Activated CD8-positive, alpha-beta memory T cell treated with anti-CD3 and anti-CD28 coated beads for 4 hours (primary cell): ENCODE measurements at regions not wholly inside any gene's neighbourhood (a gene's known extent, or its start where the extent isn't known, plus 50 kb on each side); places are given as distances from the start of the nearest gene placed in this dataset.

Experiments used
- DNase-seq, 2 donors: peaks; one replicate each; pipeline ENCODE4 v3.0.0-alpha.2; 2020; ENCODE audit warnings: low read depth in 2 of 2

DNA sequence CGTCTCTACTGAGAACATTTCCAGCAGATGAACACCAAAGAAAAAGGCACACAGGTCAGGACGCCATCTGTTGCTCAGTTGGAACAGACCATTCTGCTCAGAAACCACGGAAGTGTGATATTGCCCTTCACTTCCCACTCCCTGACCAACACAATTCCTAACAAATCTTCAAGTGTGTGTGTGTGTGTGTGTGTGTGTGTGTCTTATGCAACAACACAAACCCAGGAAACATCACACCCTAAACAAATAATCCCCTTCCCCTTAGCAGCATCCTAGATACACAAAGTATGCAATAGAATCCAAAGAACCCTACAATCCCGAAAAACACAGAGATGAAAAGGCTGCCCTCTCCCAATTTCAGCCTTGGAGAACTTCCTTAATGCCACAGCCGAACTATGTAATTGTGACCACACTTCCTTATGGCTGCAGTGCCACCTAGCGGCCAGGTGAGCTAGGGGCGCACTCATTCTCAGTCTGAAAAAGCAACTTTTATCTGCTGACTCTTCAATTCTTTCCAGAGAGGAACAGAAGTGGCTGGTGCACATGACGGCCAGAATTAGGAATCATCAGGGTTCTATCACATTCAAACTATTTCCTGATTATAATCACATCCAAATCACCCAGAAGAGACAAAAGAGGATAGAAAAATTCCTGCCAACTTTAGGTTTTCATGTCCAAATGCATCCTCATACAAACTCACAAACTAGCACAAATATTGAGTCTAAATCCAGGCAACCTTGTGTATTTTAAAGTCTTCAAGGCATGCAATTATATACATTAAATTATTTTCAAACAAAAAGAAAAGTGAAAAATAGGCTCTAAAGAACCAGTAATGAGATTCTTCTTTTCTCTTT is 164.9 kb downstream of the DHX15 start:
- DNase-seq, result peak; percentile 2 to 11

DNA sequence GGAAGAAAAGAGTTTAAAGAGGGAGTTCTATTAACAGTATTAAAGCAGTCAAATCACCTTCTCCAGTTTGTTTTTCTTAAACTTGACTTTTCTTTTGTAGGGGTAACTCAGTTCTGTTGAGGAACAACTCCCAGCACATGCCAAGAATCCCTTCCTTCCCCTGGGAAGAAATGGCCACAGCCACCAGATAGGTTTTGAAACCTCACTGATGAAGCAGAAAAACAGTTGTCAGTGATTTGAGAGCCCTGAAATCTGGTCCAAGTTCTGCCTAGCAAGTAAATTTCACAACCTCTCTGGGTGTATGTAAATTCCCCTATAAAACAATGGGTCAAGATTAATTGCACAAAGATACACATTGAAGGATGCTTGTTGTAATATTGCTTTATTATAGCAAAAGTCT is 167.1 kb downstream of the DHX15 start:
- no peak for DNase-seq

DNA sequence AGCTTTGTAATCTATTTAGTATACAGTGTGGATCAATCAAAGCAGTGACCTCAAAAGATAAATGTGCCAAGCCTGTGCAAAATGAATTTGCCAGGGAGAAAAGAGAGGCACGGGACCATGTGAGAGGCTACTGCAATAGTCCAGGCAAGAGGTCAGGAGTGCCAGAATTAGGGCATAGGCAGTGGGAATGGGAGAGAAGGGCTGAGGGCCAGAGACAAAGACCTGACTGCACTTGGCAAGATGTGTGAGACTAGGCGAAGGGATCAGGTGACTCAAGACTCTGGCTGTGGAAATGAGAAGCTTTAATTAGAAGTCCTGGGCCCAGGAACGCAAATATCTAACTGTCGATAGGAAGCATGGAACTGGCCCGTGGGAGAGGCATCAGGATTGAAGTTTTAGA is 168.1 kb downstream of the DHX15 start:
- DNase-seq, result no peak

DNA sequence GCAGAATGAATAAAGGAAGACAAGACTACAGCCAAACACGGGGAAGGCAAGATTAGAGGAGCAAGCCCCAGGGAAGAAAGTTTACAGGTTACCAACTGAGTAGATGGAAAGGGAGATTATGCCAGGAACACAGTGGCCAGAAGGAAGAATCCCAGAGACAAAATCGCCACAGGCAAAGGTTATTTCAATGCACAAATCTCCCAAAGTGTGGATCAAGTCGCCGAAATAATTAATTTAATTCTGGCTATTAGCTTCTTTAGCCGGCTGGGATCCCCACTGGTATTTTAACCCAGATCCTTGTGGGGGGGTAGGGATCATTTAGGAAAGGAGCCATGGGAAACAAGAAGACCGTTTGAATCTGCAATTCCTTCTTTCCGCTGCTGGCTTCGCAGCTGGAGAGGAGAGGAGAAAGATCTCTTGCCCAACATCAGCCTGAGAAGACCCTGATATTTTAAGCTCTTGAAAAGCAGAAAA is 171.0 kb downstream of the DHX15 start:
- DNase-seq, result no peak

DNA sequence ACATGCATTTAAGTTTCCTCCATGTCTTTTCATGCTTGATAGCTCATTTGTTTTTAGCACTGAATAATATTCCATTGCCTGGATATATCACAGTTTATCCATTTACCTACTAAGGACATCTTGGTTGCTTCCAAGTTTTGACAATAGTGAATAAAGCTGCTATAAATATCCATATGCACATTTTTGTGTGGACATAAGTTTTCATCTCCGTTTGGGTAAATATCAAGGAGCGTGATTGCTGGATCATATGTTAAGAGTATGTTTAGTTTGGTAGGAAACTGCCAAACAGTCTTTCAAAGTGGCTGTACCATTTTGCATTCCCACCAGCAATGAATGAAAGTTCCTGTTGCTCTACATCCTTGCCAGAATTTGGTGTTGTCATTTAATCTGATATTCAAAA is 172.5 kb downstream of the DHX15 start:
- no peak for DNase-seq

DNA sequence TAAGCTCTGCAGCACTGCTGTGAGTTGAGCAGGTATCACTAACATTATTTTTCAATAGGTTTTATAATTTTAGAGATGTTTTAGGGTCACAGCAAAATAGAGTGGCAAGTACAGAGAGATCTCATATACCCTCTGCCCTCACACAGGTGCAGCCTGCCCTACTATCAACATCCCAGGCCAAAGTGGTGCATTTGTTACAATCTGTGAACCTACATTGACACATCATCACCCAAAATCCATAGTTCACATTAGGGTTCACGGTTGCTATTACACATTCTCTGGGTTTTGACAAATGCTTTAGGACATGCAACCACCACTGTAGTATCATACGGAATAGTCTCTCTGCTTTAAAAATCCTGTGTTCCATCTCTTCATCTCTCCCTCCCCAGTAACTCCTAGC is 173.1 kb downstream of the DHX15 start:
- DNase-seq, result no peak

DNA sequence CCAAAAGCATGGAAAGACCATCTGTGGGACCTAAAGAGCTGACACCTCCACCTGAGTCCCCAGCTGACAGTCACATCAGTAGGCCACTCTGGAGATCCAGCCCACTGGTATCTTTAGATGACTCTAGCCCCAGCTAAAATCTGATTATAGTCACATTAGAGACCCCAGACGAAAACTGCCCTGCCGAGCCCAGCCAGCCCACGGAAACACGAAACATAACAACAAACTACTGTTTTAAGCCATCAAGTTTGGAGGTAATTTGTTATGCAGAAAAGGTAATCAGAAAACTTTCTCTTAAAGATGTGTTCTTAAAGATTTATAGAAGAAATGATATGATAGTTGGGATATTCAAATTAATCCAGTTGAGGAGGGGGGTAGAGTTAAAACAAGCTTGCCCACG is 175.7 kb downstream of the DHX15 start:
- no peak for DNase-seq

DNA sequence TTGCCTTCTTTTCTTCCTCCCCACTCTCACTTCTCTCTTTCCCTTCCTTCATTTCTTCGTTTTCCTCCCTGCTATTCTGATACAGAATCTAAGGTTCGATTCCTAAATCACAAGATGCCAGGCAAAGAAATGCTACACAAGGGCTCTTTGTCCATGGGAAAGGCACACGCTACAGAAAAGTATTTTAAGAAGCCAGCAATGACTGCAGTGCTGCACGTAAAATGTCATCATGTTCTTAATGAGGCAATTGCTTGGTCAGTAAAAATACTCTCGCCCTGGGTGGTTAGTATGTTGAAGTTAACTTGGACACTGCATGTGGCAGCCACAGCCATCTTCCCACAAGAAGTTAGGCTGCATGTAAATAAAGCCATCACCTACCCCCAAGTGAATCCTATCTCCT is 178.4 kb downstream of the DHX15 start:
- no peak for DNase-seq

DNA sequence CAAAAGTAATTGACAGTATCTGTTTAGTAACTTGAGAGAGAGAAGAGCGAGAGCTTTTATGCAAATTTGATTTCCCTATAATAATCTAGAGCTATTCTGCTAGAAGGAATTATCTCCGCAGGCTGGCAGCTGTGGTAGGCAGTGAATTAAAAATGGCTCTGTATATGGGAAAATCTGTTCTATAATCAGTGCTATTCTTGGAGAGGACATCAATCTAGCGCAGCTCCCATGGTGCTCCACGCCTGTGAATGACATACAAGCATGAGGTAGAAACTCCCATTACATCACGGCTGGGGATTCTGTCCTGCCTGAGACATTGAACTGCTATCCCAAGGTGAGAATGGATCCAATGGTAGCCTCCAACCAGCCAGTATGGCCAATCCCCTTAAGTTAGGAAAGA is 179.0 kb downstream of the DHX15 start:
- no peak for DNase-seq

DNA sequence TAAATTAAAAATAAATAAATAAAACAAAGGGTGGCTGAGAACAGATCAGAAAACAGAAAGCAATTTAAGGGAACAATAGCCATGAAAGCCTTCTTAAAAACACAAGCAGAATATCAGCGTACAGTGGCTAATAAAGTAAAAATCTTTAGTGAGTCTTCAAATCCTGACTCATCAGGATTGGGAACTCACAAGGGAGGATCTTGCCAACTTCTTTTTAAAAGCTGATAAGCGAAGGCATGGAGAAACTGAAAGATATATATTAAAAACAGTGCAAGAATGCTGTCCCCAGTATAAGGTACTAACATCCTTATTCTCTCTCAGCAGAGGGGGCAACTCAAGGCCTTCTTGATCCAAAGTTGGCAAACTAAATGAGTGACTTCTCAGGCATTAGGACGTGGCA is 180.1 kb downstream of the DHX15 start:
- no peak for DNase-seq

DNA sequence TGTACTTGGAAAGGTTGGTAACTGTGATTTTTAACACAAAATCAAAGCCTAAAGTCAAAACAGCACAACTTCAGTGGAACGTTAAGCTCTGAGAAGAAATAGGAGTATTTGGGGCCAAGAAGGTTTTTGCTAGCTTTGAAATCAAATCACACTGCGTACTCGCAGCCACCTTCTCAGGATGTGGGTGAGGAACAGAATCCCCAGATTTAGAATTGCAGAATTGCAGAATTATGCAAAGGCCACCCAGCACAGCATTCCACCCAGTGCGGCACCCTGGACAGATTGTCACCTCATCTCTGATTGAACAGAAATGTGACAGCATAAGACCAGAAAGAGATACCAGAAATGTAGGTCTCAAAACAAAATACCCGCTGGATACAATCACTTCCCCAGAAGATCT is 181.1 kb downstream of the DHX15 start:
- no peak for DNase-seq

DNA sequence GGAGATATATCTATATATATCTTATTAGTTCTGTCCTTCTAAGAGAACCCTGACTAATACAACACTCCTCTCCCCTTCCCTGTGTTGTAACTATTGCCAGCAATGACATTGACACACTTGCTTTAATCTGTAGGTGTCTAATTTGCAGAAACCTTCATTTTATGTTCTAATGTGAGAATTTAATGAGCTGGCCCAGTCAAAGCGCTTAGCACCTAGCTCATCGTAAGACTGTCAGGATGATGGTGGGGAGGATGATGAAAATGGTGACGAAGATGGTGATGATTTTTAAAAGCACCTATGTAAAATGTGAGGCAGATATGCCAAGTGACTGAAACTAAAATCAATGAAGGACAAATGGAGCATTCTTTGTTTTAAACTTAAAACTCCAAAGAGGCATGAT is 183.8 kb downstream of the DHX15 start:
- DNase-seq, result no peak

DNA sequence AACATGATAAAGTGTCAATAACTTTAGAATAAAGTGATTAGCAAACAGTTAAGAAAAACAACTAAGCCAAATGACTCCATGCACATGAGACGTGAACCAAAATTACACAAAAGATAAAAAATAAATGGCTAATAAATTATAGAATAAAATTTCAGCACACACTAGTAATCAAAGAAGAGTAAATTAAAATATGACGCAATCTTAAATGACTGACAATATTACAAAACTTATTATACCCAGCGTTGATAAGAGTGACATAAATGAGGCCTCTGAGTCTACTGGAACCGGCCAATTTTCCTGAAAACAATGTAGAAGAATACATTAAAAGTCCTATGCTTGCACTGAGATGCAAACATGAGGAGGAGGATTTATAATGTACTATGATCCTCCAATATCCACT is 187.4 kb downstream of the DHX15 start:
- no peak for DNase-seq

DNA sequence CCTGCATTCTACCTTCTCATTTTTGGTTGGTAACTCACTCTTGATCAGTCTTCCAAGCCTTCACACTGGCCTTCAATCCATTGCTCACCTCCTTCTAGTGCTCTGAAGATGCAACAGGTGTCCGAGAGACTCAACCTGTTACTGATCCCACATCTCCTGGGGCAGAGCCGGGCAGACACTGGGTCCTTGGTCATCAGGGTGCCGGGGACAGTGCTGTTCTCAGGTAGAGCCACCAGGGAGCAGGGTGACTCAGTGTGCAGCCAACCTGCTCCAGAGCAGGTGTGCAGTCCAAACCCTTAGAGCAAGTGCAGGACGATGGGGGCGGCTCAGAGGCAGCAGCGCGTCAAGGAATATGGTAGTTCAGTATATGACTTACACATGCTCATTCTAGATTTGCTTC is 188.4 kb downstream of the DHX15 start:
- DNase-seq, result no peak

DNA sequence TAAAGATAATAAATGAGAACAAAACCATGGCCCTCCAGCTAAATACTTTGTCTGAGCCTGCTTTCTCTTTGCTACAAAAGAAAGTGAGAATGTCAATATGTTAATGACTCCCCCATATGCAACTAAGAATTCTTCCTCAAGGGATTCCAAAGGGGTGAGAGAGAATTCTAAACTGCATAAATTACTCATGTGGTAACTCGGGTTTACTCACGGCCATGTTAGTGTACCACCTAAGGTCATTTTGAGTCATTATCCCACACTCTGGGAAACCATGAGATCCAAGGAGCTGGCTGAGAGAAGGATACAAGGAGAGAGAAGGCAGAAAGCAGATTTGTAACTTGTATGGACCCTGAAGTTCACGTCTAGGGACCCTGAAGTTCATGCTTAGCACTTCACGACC is 190.3 kb downstream of the DHX15 start:
- no peak for DNase-seq

DNA sequence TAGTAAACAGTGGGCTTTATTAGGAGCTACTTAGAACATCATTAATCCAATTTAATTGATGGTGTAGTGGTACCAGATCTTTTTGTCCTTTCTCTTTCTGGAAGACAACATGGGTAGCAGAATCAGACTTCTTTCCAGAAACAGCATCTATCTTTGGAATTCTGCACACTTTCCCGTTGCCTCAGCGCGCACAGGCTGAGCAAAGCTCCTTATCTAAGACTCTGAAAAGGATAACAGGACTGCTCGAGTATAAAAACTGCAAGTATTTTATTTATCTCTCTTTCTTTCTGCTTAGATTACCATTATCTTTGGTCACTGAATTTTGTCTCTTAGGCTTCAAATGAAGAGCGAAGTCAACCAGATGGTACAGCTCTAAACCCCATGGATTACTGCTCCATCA is 191.7 kb downstream of the DHX15 start:
- no peak for DNase-seq

DNA sequence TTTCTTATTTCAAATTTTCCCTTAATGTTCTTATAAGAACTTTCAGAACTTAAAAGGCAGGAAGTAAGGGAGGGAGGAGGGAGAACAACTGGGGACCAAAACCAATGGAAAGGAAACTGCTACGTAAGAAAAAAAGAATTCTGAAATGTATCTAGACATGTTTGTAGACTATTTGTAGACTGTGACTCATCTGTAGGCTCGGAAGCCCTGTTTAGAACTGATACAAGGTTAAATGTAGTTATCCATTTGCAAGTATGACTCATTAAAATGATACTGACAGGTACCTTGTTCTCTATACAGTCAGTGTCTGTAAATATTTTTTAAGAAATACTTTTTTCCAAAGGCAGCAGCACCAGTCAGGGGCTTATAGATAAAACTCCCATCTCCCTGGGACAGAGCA is 202.0 kb downstream of the DHX15 start:
- DNase-seq, result no peak

DNA sequence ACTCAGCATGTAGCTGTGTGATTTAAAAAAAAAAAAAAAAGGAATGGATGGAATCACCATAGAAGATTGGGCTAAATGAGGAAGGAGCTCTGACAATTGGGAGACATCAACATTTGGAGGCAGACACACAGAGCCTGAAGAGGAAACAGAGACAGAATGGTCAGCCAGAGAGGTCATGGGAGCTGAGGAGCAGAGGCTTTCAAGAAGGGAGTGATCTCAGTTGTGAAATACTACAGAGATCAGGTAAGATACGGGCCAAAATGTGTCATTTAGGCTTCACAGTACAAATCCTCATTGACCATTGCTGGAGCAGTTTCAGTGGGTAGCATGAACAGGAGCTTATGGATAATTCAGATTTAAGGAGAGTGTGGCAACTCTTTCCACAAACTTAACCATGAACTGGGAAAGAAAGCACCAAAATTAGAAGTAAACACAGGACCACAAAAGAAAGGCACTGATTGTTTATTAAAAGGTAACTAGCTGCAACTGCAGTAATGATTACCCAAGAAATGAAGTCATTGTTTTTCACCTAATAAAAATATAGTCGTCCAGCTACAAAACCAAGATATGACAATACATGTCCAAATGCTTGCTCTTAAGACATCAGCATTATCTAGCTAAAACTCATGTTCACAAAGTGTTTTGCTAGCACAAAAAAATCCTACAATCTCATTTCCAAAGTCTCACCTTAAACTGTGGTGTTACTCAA is 203.2 kb downstream of the DHX15 start:
- no peak for DNase-seq

DNA sequence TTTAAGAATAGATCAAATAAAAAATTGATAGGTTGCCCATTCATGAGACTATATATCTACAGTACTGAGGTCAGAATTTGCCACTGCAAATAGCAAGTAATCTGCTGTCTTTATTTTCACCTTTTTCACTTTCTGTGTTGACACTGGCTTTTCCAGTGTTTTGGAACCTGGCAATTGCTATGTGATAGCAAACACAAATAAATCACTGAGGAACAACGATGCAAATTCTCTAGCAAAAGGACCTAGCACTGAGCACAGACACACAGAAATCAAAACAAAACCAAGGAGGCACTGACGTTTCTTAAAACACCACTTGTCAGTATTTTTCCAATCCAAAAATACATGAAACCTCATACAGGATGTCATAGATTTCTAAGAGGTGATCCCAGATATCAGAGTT is 210.7 kb downstream of the DHX15 start:
- DNase-seq, result no peak

DNA sequence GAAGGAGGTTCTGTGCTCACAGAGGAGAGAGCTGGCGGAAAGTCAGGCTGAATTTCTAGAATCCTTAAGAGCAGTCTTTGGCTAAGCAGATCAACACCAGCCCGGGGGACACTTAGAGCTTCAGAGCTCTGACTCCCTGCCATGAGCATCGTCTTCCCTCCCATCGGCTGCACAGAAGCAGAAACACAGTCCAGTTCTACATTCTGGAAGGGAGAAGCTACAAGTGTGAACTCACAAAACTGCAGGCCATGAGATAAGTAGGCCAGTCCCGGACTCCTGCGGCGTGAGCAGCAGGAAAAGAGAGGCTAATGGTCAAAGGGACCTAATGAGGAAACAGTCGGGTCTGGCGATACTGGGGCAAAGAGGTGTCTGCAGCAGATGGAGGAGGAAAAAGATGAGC is 211.5 kb downstream of the DHX15 start:
- no peak for DNase-seq

DNA sequence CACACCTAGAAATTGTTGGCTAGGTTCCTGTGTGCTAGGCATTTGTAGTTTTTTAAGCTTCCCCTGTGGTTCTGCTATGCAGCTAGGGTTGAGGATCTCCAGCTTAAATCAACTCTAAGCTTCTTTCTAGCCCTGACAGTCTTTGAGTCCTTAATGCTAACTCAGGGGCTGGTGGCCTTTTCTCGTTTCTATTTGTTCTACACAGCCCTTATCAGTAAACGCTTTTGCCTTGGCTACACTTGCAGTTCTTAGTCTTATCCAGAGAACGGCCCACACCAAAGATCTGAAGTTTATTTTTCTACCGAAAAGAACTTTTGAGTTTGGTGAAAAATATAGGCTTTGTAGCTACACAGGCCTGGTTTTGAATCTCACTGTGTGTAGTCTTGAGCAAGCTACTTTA is 212.0 kb downstream of the DHX15 start:
- DNase-seq, result no peak

DNA sequence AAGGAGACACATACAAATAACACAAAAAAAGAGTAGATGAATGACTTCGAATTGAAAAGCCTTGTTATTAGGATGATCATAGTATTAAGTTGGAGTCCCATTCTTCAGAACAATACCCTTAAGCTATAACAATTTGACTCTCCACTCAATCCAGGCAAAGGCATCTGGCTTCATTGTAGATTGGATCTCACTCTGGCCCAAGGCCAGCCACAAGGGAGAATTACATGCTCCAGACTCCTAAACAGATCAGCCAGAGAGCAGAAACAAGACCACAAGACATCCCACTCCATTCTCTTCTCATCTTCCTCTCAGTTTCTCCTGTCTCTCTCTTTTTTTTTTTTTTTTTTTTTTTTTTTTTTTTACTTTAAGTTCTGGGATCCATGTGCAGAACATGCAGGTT is 213.9 kb downstream of the DHX15 start:
- DNase-seq, result no peak

DNA sequence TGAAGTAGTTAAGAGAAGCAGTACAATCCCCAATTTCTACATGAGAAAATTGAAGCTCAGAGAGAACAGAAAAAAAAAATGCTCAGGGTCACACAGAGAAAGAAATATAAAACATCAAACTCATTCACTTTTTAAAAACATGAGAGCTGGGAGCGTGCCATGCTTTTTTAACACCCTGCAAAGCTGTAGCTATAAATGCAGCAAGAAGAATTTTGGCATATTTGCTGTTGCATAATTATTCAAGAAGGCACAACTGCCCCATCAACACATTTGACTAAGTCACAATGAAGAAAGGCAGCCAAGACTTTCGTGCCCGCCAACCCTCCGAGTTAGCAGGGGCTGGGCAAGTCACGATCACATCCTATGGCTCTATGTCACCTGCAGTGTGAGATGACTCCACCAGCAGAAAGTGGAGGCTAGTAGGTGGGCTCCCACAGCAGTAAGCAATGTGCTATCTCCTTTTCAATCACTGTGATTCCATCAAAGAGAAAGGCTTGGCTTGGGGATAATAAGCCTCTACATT is 214.8 kb downstream of the DHX15 start:
- DNase-seq, result no peak
